ENCODE measurements at regions not wholly inside any gene's neighbourhood (a gene's known extent, or its start where the extent isn't known, plus 50 kb on each side); places are given as distances from the start of the nearest gene placed in this dataset.

DNA sequence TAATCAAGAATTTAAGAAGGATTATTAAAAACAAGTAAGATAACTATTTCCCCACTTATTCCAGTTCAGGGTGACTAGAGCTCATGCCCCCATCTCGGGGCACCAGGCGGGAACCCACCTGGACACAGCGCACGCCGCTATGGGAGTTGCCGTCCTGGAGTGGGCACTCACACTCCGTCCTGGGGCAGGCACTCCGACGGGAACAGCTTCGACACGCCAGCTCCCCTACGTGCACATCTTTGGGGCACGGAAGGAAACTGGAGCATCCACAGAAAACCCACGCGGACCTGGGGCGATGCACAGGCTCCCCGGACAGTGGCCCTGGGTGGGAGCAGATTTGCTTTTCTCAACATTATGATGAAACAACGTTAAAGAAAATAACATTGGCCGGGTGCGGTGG, 52.0 kb upstream of the GATA5 start:
- DNase-seq: no peak

DNA sequence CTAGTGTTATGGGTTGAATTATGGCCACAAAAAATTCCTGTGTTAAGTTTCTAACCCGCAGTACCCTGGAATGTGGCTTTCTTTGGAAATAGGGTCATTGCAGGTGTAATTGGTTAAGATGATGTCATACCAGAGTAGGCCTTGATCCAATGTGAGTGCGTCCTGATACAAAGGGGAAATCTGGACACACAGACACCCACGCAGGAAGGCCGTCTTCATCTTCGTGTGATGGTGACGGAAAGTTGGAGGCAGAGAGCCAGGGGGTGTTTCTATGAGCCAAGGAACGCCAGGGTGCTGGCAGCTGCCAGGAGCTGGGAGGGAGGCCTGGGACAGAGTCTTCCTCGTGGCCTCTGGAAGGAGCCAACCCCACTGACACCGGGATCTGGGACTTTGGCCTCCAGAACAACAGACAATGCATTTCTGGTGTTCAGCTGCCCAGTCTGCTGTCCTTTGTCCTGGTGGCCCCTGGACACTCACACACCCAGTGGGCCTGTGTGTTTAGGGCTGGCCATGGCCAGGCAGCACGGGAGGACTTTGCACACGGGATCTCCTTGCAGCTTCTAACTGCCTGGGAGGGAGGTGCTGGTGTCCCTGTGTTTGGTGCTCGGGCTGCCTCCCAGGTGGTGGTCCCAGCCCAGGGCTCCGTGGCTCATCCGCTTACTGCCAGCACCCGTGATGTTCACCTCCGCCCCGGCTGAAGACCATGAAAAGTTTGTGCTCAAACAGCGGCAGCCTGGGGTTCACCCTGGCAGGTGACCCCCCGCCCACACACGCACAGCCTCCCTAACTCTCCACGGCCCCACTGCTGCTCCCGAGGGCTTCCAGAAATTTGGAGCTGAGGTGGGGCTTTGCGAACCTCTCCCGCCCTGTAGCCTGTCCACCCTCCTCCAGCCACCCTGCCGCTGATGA, 53.4 kb upstream of the GATA5 start:
- DNase-seq: no peak

DNA sequence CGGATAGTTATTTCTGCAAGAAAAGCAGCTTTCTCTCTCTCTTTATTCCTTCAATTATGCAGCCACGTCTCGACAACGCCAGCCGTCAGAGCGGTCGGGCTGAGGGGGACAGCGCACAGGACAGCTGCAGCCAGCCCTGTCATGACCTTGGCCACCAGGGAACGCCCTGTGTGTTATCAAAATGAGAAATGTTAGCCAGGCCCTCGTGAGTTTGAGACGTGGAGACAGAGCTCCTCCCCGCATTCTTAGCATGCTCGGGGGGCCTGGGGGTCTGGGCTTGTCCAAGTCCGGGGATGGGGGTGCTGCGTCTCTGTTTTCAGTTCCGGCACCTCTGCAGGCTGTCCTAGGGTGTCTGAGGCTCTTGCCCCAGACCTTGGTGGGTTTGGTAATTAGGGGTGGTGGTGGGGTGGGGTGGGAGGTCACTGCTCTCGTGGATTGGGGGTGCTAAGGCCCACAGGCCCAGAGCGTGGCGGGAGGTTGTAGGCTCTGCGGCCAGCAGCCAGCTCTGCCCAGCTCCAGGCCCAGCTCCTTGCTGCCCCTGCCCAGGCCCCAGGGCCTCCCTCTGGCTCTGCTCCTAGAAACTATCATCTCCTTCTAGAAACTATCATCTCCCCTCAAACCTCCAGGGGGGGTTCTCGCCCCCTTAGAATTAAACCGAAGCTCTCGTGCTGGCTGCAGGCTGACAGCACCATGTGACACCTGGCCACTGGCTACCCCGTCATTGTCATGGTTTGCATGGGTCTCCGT, 54.3 kb upstream of the GATA5 start:
- DNase-seq: no peak

GRCh38 chr20:62530643-62531032, 54.8 kb upstream of the GATA5 start:
- no peak for DNase-seq

DNA sequence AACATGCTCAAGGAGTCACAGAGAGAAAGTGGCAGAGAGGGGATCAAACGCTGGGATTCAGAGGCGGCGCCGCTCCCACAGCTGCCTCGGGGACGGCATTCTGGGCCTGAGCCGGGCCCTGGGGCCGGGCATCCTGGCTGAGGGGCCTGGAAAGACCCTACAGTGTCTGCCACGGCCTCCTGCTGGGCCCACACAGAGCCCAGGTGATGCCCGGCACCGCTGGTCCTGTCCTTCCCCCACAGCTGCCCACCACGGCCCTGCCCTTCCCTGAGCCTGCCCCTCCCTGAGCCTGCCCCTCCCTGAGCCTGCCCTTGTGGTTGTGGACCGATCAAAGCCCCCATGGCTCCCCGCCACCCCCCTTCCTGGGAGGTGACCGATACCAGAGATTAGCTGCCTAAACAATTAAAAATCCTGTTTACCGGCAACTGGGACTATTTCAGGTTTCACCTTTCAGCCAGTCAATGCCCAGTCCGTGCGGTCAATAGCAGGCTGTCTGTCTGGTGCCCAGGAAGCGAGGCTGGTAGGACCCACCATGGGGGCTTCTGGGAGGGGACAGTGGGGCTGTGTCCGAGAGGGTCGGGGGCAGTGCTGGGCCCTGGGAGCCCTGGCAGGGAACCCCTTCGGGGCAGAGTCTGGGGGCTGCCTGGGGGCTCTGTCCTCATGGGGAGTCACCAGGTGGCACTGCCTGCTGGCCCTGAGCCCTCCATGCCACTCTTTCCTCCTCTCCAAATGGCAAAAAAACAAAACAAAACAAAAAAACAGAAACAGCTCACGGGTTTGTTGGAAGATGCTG, 55.4 kb upstream of the GATA5 start:
- DNase-seq: no peak

DNA sequence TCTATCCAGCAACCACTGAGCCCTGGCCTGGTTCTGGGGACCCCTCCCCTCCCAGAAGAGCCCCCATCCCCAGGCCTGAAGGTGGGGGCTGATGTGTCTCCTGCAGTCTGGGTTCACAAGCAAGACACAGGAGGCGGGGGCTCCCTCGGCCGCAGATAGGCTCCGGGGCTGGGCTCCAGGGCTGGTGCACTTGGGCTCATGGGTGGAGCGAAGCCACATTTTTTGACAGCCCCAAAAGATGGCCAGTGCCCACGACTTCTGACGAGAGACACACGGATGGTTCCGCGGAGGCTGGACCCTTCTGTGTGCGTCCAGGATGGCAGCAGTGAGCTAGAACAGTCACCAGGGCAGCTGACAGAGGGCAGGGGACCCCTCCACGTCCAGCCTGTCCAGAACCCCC, 57.1 kb upstream of the GATA5 start:
- no peak for DNase-seq

DNA sequence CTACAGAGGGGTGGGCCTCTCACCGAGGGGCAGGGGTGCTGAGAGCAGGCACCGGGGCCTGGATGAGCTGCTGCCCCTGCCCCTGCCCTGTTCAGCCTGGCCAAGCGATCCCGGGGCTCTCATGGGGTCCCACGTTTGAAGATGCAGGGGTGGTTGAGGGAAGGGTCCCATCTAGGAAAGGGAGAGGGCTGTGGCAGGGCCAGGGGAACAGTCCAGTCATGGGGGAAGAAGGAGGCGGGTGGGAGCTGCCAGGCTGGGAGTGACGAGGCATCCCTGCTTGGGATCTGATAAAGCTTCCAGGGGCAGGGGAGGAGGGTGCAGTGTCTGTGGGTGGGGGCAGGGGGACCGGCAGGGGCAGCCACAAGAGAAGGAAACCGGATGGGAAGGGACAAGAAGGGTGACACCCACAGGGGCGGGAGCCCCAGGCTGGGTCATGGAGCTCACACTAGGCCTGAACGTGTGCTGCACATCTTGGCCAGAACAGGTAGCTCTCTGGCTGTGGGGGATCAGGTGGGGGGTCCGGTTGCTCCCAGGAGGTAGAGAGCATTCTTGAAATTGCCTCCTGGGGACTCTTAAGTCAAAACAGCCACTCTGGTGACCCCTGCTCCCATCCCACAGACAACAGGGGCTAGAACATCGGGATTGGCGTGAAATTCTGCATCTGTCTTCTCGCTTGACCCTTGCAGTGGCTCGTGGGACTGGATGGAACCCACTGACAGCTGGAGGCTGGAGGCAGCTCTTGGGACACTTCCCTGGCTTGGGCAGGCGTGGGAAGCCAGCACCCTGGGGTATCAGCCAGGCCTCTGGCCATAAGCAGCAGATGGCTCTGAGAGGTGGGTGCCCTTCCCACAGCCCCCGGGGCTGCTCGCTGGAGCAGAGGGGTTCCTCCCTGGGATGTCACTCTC, 58.0 kb upstream of the GATA5 start:
- no peak for DNase-seq

DNA sequence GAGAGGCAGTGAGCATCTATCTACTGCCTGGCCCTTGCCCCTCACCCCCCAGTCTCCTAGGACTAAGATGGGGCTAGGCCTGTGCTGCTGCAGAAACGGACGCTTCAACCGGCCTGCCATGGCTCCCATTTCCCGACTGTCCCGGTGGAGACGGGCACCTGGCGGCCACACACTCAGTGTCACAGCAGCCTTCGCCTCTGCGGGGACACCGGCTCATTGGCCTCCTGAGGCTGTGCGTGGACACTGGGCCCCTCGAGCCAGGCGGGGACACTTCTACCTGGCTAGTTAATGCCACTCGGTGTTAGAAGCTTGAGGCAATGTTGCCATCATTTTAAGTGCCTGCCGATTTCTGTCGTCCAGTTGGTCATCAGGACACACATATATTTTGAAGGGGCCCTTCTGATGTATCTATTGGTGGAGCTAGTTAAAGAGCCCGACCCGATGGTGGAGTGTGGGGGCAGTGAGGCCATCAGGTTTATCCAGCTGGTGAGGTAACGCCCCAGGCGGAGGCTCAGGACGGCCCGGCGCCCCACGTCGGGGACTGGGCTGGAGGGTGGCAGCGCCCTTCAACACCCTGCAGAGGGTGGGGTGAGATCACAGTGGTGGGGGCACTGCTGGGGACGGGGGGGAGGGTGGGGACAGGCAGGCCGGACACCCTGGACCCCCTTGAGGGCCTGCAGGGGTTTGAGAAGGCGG, 58.9 kb upstream of the GATA5 start:
- no peak for DNase-seq

DNA sequence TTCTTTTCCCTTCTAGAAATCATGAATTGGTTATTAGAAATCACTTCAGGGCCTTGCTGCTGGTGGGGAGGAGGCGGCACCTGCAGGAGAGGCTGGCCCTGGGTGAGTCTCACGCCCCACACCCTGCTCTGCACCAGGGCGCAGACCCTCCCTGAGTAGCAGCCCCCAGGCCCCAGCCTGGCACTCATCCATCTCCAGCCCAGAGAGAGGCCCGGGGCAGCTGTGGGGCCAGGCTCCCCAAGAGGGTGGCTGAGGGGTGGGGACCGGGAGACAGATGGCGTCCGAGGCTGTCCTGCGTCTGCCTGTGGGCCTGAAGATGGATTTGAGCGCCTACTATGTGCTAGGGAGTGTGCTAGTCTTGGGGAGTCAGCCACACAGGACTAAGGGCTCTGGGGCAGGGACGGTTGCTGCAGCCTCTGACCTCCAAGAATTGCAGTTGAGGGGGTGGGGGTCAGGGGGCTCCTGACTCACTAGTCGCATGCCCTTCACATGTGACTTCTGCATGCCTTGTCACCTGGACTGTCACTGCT, 59.6 kb upstream of the GATA5 start:
- DNase-seq: no peak

DNA sequence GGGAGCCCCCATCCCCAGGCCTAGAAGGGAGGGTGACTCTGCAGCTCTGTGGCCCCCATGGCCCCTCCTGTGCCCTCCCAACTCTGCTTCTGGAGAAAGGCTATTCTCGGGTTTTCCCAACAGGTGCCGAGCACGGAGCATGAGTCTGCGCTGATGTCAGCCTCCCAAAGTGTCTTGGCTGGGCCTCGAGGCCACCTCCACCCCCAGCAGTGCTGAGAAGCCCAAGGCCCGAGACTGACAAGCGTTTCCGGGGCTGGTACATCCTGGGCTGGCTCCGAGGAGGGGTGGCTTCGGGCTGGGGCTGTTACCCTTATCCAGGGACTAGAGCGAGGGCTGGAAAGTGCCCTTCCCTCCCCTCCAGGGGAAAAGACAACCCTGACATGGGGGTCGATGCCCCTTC, 60.2 kb upstream of the GATA5 start:
- DNase-seq: no peak

- DNase-seq: no peak
These were observed 61.1 kb upstream of the GATA5 start for GRCh38 chr20:62536871-62537401.

DNA sequence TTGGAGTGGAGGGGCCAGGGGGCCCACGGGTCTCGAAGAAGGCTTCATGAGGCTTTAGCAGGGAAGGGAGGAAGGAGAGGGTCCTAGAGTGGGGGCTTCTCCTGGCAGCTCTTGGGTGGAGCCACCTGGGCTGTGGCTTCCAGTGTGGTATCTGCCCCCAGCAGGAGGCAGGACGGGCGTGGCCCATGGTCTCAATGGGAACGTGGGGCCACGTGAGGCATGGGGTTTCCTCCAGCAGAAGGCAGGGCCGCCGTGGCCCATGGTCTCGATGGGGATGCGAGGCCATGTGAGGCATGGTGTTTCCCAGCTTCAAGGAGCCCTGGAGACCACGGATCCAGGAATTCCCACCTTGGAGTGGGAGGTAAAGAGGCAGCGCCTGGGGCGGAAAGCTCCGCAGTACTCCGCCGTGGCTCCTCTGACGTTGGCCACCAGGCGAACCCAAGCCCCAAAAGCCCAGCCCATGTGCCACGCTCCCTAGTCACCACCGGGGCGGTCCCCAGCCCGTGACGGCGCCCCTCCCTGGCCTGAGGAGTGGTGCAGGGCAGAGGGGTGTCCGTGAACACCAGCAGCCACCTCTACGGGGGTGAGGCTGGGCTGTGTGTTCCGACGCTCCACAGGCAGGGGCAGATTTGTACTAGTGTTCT, 62.0 kb upstream of the GATA5 start:
- no peak for DNase-seq

DNA sequence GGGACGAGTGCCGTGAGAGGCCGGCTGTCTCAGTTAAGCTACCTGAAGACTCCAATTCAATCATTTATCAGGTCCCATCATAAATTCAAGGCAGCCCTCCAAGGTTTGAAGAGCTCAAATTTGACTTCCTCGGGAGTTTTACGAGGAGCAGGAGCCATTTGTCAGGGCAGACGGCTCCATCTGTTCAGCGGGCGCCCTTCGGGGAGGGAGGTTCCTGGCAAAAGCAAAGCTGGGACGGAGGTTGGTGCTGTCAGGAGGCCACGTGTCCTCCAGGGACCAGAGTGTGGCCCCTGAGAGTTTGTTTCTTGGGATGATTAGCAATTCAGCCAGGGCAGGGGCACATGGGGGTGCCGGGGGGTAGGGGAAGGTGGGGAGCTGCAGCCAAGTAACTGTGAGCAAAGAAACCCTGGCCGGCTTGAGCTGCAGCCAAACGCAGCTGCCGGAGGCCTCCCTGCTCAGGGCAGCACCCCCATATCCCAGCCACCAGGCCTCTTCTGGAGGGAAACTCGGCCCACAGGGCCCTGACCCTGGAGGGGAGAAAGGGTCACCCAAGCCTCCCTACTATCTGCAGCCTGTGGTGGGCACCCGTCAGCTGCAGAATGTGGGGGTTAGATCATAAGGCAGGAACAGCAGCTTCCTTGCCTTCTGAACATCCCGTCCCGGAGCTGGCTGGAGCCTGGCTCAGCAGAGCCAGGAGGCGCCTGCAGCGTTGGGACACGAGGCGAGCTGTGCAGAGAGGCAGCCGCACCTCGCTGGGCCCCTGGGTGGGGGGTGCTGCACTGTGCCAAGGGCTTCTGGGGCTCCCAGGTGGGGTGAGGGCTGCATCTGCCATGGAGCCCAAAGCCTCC, 63.6 kb upstream of the GATA5 start:
- no peak for DNase-seq

DNA sequence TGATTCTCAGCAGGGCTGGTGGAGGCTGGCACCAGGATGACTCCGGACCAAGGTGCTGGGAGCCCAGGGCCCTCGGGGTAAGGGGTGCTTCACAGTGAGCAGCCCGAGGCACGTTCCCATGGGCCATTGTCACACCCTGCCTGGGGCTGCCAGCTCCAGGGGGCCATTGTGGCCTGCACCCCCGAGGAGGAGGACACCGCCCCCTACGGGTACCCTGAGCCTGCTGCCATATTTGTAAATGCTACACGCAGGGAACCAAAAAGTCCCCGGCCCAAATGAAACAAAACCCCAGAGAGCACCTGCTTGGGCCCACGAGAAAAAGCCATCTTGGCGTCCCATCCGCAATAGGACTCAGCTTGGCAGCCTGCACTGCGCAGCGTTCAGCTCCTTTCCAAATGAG, 64.7 kb upstream of the GATA5 start:
- DNase-seq: no peak

DNA sequence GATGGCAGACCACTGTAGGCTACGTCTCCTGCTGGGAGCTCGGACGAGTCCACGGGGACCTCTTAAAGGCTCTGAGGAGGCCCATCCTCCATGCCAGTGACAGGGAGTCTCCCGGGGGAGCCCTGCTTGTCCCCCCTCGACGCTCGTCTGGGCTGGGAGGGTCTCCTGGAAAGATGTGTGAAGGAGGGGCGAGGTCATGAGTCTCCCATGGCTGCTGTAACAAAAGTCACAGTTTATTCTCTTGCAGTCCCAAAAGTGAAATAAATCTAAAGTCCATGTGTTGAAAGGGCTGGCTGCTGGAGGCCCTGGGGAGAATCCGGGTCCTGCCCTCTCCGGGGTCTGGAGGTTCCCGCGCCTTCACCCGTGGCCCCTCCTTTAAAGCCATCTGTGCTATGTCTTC, 67.1 kb upstream of the GATA5 start:
- no peak for DNase-seq

- no peak for DNase-seq
These were observed 67.9 kb upstream of the GATA5 start for GRCh38 chr20:62543470-62544302.

- no peak for DNase-seq
These were observed 68.8 kb upstream of the GATA5 start for GRCh38 chr20:62544505-62545055.

- no peak for DNase-seq
These were observed 69.5 kb upstream of the GATA5 start for GRCh38 chr20:62545271-62545670.

Data from NCI-H1930 (cell line).